ENCODE measurements at regions not wholly inside any gene's neighbourhood (a gene's known extent, or its start where the extent isn't known, plus 50 kb on each side); places are given as distances from the start of the nearest gene placed in this dataset.

GRCh38 chr4:31341601-31342359, 621.6 kb downstream of the PCDH7 start:
- TF ChIP-seq GATA2 (IDR thresholded peaks at IDR 0.05; ENCODE audit: low read depth, low read length) (no peak), GATA3 (IDR thresholded peaks at IDR 0.05; ENCODE audit: low read depth, low read length) (no peak)

Measured in SH-SY5Y (cell line).